HepG2 (cell line): ENCODE measurements at regions not wholly inside any gene's neighbourhood (a gene's known extent, or its start where the extent isn't known, plus 50 kb on each side); places are given as distances from the start of the nearest gene placed in this dataset.

Source experiments
- ATAC-seq: fragments of 200-7000 bp; cut with Tn5 transposase; 3 replicates; pipeline ENCODE4 v1.9.1; 2020; ENCODE audit warnings: mild to moderate bottlenecking, moderate library complexity
- BruUV-seq: library from RNA; stranded (reverse); fragments of 400-500 nt; replicated peaks from 2 replicates; lab custom pipeline; 2021; lab: Mats Ljungman, UMichigan
- CTCF ChIA-PET: fragments of 300-600 bp; formaldehyde crosslinking; extraction: SDS; loops from one replicate; lab custom pipeline; 2021; ENCODE audit warnings: low total read pairs, inconsistent platforms, low intra/inter-chr PET ratio; lab: Yijun Ruan, JAX
- POLR2A ChIA-PET: fragments of 350-600 bp; sonication (Branson Sonifier 250); formaldehyde crosslinking; loops from one replicate; lab custom pipeline; 2020; ENCODE audit warnings: antibody characterized with exemption, inconsistent platforms; lab: Yijun Ruan, JAX
- DNase-seq: peaks from one replicate; pipeline ENCODE4 v3.0.0-alpha.2; 2015; ENCODE audit warnings: low spot score
- FAIRE-seq: peaks from 3 replicates; lab custom pipeline; 2011; peaks lifted over from hg19 to GRCh38; lab: Jason Lieb, UNC
- H2AFZ ChIP-seq: one replicate; pipeline ENCODE4 v1.6.1; 2011; ENCODE audit warnings: low read length, inconsistent platforms
- H3K27ac ChIP-seq: fragments of 300-600 bp; 3 replicates; pipeline ENCODE4 v1.8.0; 2011; ENCODE audit warnings: mixed run types, mild to moderate bottlenecking, mixed read lengths, low read length, inconsistent platforms; ENCODE audit not compliant: insufficient read depth; ENCODE audit errors: extremely low read length
- H3K27me3 ChIP-seq, 2 experiments: fragments of 200-600 bp in 1 of 2; 2 replicates in 1 of 2; 3 replicates in 1 of 2; pipeline versions ENCODE4 v1.6.0 to v1.8.0; 2011; ENCODE audit warnings: low read length in 2 of 2, mild to moderate bottlenecking in 2 of 2, moderate library complexity in 2 of 2, inconsistent platforms in 1 of 2; ENCODE audit not compliant: insufficient read depth in 2 of 2, control insufficient read depth in 1 of 2
- H3K36me3 ChIP-seq, 2 experiments: fragments of 200-600 bp in 1 of 2; replicated peaks in 1 of 2; 2 replicates in 1 of 2; 3 replicates in 1 of 2; pipeline versions ENCODE4 v1.5.1 to v1.8.0; 2011; ENCODE audit warnings: low read length in 2 of 2, inconsistent platforms in 1 of 2; ENCODE audit not compliant: insufficient read depth in 2 of 2, control insufficient read depth in 1 of 2
- H3K4me1 ChIP-seq: 2 replicates; pipeline ENCODE4 v1.5.1; 2012; ENCODE audit warnings: low read length, inconsistent platforms; ENCODE audit not compliant: insufficient read depth
- H3K4me2 ChIP-seq: 2 replicates; pipeline ENCODE4 v1.6.0; 2011; ENCODE audit warnings: low read depth, low read length, inconsistent platforms
- H3K4me3 ChIP-seq, 3 experiments: fragments of 200-600 bp in 1 of 3; sonication (generic), shearing (Covaris generic) in 1 of 3; replicated peaks in 1 of 3; 2 replicates each; pipeline ENCODE4 v1.5.1; 2011 to 2016; ENCODE audit warnings: low read length in 3 of 3, inconsistent platforms in 2 of 3, low read depth in 2 of 3, mild to moderate bottlenecking in 2 of 3, control low read depth in 1 of 3, mixed read lengths in 1 of 3; ENCODE audit not compliant: insufficient read depth in 1 of 3
- H3K79me2 ChIP-seq: one replicate; pipeline ENCODE4 v1.6.1; 2011; ENCODE audit warnings: low read length, inconsistent platforms; ENCODE audit not compliant: insufficient read depth
- H3K9ac ChIP-seq: 2 replicates; pipeline ENCODE4 v1.6.0; 2011; ENCODE audit warnings: mild to moderate bottlenecking, low read depth, low read length, inconsistent platforms; ENCODE audit not compliant: insufficient read depth
- H3K9me3 ChIP-seq: 2 replicates; pipeline ENCODE4 v1.5.1; 2012; ENCODE audit warnings: mild to moderate bottlenecking, low read length
- H4K20me1 ChIP-seq: 2 replicates; pipeline ENCODE4 v1.6.0; 2011; ENCODE audit warnings: inconsistent platforms, mild to moderate bottlenecking, low read length, moderate library complexity; ENCODE audit not compliant: insufficient read depth
- AGO1 ChIP-seq: fragments of 200-400 bp; formaldehyde crosslinking; IDR thresholded peaks from 2 replicates; pipeline ENCODE4 v1.6.1; 2017; ENCODE audit warnings: mild to moderate bottlenecking, low read depth, low read length, moderate library complexity; ENCODE audit not compliant: poor library complexity, severe bottlenecking
- CREM ChIP-seq, 2 experiments: sonication (generic) in 1 of 2; formaldehyde crosslinking in 1 of 2; IDR thresholded peaks; 2 replicates each; pipeline versions ENCODE4 v1.4.0 to v1.6.1; 2016 to 2020; ENCODE audit warnings: antibody characterized with exemption in 1 of 2, mild to moderate bottlenecking in 1 of 2, missing genetic modification reagents in 1 of 2
- EZH2 ChIP-seq: conservative IDR thresholded peaks from 2 replicates; pipeline ENCODE4 v1.6.1; 2012; ENCODE audit warnings: mild to moderate bottlenecking, low read depth, low read length, moderate library complexity
- FOXM1 ChIP-seq: sonication (generic); formaldehyde crosslinking; IDR thresholded peaks from 2 replicates; pipeline ENCODE4 v1.5.0; 2020; ENCODE audit warnings: missing genetic modification reagents
- GATA4 ChIP-seq: sonication (generic); IDR thresholded peaks from 2 replicates; pipeline ENCODE4 v1.6.1; 2016; ENCODE audit warnings: antibody characterized with exemption, low read depth, borderline replicate concordance
- PHF20 ChIP-seq: sonication (generic); formaldehyde crosslinking; IDR thresholded peaks from 2 replicates; pipeline ENCODE4 v1.5.0; 2020; ENCODE audit warnings: mild to moderate bottlenecking, missing genetic modification reagents
- SIN3A ChIP-seq: IDR thresholded peaks from 2 replicates; pipeline ENCODE4 v1.6.1; 2011; ENCODE audit warnings: low read depth, mild to moderate bottlenecking, control low read depth, low read length, borderline replicate concordance
- SMC3 ChIP-seq: IDR thresholded peaks from 2 replicates; pipeline ENCODE4 v1.6.1; 2011; ENCODE audit warnings: low read length, improper control_type of control experiment
- ZFP36L1 ChIP-seq: sonication (generic); formaldehyde crosslinking; IDR thresholded peaks from 2 replicates; pipeline ENCODE4 v1.8.0; 2022; ENCODE audit warnings: mild to moderate bottlenecking, missing genetic modification reagents, moderate library complexity
- ZNF34 ChIP-seq: sonication (generic); formaldehyde crosslinking; IDR thresholded peaks from 2 replicates; pipeline ENCODE4 v1.4.0; 2020; ENCODE audit warnings: mild to moderate bottlenecking, missing genetic modification reagents, borderline replicate concordance
- ZNF703 ChIP-seq: sonication (generic); formaldehyde crosslinking; IDR thresholded peaks from 2 replicates; pipeline ENCODE4 v1.5.1; 2020; ENCODE audit warnings: missing genetic modification reagents, mild to moderate bottlenecking, moderate library complexity, borderline replicate concordance
- WGBS: methylation state at CpG from one replicate; pipeline ENCODE4 v1.1.6; 2017; ENCODE audit warnings: low lambda C conversion rate; 5-methylcytosine and 5-hydroxymethylcytosine counted together
- in situ Hi-C: cut with HindIII; loops from 2 replicates; pipeline ENCODE4 v1.10.0; 2017; ENCODE audit warnings: low pct_unique_long_range_greater_than_20kb; ENCODE audit not compliant: extremely low pct_ligation_motif_present
- intact Hi-C: fragments of 100-400 bp; cut with micrococcal nuclease; formaldehyde crosslinking; loops from one replicate; pipeline ENCODE4 v1.10.0; 2022; ENCODE audit not compliant: unreplicated experiment
- TF ChIP-seq, protein P1 (sequence below): sonication (generic); formaldehyde crosslinking; IDR thresholded peaks from 2 replicates; pipeline ENCODE4 v1.5.0; 2020; ENCODE audit warnings: missing genetic modification reagents, mild to moderate bottlenecking, borderline replicate concordance
- TF ChIP-seq, protein P2 (sequence below): sonication (generic); formaldehyde crosslinking; IDR thresholded peaks from 2 replicates; pipeline ENCODE4 v1.8.0; 2022; ENCODE audit warnings: mild to moderate bottlenecking, missing genetic modification reagents, borderline replicate concordance
- TF ChIP-seq, protein P3 (sequence below): sonication (generic); formaldehyde crosslinking; IDR thresholded peaks from 2 replicates; pipeline ENCODE4 v1.8.1; 2022; ENCODE audit warnings: low read depth, mild to moderate bottlenecking, missing genetic modification reagents
- TF ChIP-seq, protein P4 (sequence below): sonication (generic); formaldehyde crosslinking; IDR thresholded peaks from 2 replicates; pipeline ENCODE4 v1.5.0; 2020; ENCODE audit warnings: missing genetic modification reagents

DNA sequence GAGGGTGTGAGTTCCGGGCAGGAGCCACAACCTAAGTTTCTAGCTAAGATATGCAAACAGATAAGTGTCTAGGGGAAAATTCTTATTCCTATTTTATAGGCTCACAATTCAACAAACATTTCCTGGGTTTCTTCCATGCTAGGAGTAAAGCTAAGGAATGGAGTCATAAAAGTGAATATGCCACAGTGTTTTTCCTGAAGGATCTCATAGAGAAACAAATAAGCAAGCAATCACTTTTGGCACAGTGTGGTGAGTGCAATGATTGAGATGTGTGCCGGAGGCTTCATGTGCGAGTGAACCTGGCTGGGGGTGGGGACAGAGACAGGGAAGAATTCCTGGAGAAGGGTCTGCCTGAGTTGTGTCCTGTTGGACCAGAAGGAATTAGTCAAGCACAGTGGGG is 147.4 kb downstream of the TENT5C start:
- Histone ChIP-seq H3K4me2 (no peak overlapping the region), H3K36me3 (no peaks in the 10 kb centered on the region), H3K27me3 (peaks cover 3 to 25% of the 10 kb centered on the region in 2 experiments; a peak in 3 of 5 replicates), H3K4me3 (no peak overlapping the region), H3K9me3 (no peaks in the 10 kb centered on the region), H3K79me2 (no peaks in the 10 kb centered on the region), H3K27ac (no peak overlapping the region), H3K4me1 (peaks cover 21% of the 10 kb centered on the region), H2AFZ (no peak overlapping the region), H4K20me1 (no peaks in the 10 kb centered on the region), H3K9ac (no peak overlapping the region)
- intact Hi-C loops: no loop called here
- no peak for ATAC-seq
- POLR2A ChIA-PET: no interaction called here
- 61% methylated on average over 2 of the region's 3 CpGs for WGBS
- no peak for FAIRE-seq
- in situ Hi-C loops: no loop called here
- CTCF ChIA-PET: interaction anchor here (1.5 to 1.6 kb wide), 2 partner anchors 43 to 142 kb away, joined by 4 to 8 read pairs; no protein-coding TSS in a partner anchor
- DNase-seq: no peak
- BruUV-seq: no TSS peak
- TF ChIP-seq ZFP36L1 (CRISPR knock-in tag): no peak
- TF ChIP-seq, protein P1, sequence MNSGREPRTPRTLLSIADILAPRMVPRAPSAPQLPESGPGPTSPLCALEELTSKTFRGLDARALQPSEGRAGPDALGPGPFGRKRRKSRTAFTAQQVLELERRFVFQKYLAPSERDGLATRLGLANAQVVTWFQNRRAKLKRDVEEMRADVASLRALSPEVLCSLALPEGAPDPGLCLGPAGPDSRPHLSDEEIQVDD (CRISPR knock-in tag): no peak
- no peak for TF ChIP-seq EZH2
- TF ChIP-seq, protein P2, sequence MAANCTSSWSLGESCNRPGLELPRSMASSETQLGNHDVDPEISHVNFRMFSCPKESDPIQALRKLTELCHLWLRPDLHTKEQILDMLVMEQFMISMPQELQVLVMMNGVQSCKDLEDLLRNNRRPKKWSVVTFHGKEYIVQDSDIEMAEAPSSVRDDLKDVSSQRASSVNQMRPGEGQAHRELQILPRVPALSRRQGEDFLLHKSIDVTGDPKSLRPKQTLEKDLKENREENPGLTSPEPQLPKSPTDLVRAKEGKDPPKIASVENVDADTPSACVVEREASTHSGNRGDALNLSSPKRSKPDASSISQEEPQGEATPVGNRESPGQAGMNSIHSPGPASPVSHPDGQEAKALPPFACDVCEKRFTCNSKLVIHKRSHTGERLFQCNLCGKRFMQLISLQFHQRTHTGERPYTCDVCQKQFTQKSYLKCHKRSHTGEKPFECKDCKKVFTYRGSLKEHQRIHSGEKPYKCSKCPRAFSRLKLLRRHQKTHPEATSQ (CRISPR knock-in tag): no peak
- no peak for TF ChIP-seq FOXM1
- TF ChIP-seq, protein P3, sequence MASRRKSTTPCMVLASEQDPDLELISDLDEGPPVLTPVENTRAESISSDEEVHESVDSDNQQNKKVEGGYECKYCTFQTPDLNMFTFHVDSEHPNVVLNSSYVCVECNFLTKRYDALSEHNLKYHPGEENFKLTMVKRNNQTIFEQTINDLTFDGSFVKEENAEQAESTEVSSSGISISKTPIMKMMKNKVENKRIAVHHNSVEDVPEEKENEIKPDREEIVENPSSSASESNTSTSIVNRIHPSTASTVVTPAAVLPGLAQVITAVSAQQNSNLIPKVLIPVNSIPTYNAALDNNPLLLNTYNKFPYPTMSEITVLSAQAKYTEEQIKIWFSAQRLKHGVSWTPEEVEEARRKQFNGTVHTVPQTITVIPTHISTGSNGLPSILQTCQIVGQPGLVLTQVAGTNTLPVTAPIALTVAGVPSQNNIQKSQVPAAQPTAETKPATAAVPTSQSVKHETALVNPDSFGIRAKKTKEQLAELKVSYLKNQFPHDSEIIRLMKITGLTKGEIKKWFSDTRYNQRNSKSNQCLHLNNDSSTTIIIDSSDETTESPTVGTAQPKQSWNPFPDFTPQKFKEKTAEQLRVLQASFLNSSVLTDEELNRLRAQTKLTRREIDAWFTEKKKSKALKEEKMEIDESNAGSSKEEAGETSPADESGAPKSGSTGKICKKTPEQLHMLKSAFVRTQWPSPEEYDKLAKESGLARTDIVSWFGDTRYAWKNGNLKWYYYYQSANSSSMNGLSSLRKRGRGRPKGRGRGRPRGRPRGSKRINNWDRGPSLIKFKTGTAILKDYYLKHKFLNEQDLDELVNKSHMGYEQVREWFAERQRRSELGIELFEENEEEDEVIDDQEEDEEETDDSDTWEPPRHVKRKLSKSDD (CRISPR knock-in tag): no peak
- TF ChIP-seq PHF20: no peak
- no peak for TF ChIP-seq SMC3
- no peak for TF ChIP-seq ZNF703
- TF ChIP-seq GATA4: no peak
- no peak for TF ChIP-seq ZNF34 (CRISPR knock-in tag)
- no peak for TF ChIP-seq CREM (IDR thresholded peaks at IDR 0.05)
- no peak for TF ChIP-seq CREM (CRISPR knock-in tag; IDR thresholded peaks at IDR 0.05)
- TF ChIP-seq AGO1: no peak
- TF ChIP-seq, protein P4, sequence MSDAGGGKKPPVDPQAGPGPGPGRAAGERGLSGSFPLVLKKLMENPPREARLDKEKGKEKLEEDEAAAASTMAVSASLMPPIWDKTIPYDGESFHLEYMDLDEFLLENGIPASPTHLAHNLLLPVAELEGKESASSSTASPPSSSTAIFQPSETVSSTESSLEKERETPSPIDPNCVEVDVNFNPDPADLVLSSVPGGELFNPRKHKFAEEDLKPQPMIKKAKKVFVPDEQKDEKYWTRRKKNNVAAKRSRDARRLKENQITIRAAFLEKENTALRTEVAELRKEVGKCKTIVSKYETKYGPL: no peak
- TF ChIP-seq SIN3A: no peak
